GM13977 (cell line): ENCODE measurements at regions not wholly inside any gene's neighbourhood (a gene's known extent, or its start where the extent isn't known, plus 50 kb on each side); places are given as distances from the start of the nearest gene placed in this dataset.

ENCODE experiments used
- DNase-seq: peaks from one replicate; pipeline ENCODE4 v3.0.0; 2012; ENCODE audit warnings: low spot score
- CTCF ChIP-seq: IDR thresholded peaks from 2 replicates; pipeline ENCODE4 v1.5.1; 2012; ENCODE audit warnings: mild to moderate bottlenecking, control low read depth; ENCODE audit not compliant: insufficient read depth; ENCODE audit errors: extremely low read depth, missing control alignments
- in situ Hi-C: fragments of 300-500 bp; cut with MboI; formaldehyde crosslinking; loops from one replicate; pipeline ENCODE4 v1.12.0; 2022; ENCODE audit warnings: low sequenced_read_pairs, low pct_unique_long_range_greater_than_20kb, mixed read lengths, inconsistent platforms; ENCODE audit not compliant: unreplicated experiment

DNA sequence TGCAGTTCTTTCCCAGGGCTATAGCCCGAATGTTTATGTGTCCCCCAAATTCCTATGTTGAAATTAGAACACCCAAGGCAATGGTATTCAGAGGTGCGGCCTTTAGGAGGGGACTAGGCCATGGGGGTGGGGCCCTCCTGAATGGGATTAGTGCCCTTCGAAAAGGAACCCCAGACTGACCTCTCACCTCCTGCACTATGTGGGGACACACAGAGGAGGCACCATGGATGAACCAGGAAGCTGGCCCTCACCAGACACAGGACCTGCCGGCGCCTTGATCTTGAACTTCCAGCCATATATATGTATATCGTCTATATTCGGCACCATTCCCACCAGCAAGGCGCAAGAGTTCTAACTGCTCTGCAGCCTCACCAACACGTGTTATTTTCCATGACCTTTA is 101.5 kb upstream of the BHLHE23 start:
- in situ Hi-C loops = no loop called here
- no peak for DNase-seq
- no peak for TF ChIP-seq CTCF

- no peak for TF ChIP-seq CTCF
- in situ Hi-C loops = no loop called here
- DNase-seq = no peak
Observed at GRCh38 chr20:63107449-63108200, 100.9 kb upstream of the BHLHE23 start.

GRCh38 chr20:63106765-63107448 is 100.1 kb upstream of the BHLHE23 start:
- DNase-seq = no peak
- in situ Hi-C loops = no loop called here
- TF ChIP-seq CTCF = no peak

DNA sequence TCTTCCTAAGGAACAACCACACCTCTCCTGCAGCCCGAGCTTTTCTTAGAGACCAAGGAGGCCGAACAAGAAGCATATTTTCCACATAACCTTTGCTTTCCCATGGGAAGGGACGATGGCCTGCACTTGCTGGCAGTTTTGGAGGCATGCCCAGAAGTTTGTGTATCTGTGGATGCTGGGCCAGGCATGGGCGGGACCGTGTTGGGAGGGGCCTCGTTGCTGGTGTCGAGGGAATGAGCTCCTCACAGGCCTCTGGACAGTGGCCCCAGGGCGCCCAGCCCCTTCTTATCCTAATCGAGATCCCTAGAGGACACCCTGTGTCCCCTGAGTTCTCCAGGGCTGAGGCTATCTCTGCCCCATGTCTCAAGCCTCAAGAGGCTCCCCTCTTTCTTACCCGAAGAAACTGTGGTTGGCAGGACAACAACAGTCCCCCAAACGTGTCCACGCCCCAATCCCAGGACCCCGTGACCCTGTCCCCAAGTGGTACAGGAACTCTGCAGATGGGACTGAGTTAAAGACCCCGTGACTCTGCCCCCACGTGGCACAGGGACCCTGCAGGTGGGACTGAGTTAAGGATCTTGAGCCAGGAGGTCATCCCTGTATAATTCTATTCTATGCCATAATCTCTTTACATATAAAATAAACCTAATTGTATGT is 99.5 kb upstream of the BHLHE23 start:
- in situ Hi-C loops = no loop called here
- TF ChIP-seq CTCF = no peak
- DNase-seq = no peak

- no peak for TF ChIP-seq CTCF
- in situ Hi-C loops = no loop called here
- DNase-seq = no peak
Observed at GRCh38 chr20:63105211-63106107, 98.7 kb upstream of the BHLHE23 start.
